Hematopoietic multipotent progenitor cell treated with erythropoietin and hydrocortisone succinate and interleukin-3 and kit ligand, for 8 days (in vitro differentiated cells): ENCODE measurements at regions not wholly inside any gene's neighbourhood (a gene's known extent, or its start where the extent isn't known, plus 50 kb on each side); places are given as distances from the start of the nearest gene placed in this dataset.
"Not testable (repeated sequence)": the region's sequence is repeated elsewhere in the genome, so short reads cannot be mapped to it uniquely, and the experiment has no call there.

Source experiments
- DNase-seq: peaks from one replicate; pipeline ENCODE4 v3.0.0-alpha.2; 2015

- DNase-seq: no peak
Observed at GRCh38 chr12:75699728-75700496, 188.5 kb upstream of the KRR1 start.

GRCh38 chr12:75699251-75699650 lies 187.8 kb upstream of the KRR1 start:
- no peak for DNase-seq

DNA sequence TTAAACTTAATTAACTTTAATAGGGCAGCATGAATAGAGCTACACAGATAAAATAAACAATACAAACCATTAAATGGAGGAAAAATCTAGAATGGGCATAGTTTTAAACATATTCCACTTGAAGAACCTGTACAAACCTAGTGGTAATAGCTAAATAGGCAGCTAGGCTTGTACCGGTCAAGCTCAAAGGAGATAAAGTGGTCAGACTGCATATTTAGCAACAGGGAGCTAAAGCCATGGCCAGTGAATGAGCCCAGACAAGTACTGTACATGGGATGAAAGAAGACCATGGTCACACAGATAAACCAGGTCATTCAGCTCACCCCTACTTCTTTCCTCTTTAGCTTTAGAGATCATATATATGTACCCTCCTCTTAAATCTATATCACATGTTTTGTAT lies 186.6 kb upstream of the KRR1 start:
- DNase-seq: no peak

DNA sequence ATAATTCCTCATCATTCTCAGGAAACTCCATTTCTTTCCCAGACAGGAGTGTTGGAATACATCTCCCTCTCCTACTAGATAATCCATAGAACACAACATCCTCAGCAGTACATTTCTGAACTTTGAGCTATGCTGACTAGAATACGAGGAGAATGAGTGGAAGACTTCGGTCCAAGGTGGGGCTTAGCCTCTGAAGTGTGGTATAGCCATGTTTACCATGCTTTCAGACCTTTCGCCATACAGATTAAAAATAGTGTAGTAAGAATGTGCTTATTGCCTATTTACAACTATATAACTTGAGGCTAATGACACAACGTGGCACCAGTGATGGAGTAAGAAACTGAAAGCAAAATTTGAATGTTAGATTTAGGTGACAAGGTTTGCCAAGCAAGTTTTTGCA lies 184.5 kb upstream of the KRR1 start:
- no peak for DNase-seq

GRCh38 chr12:75694534-75695268 lies 183.3 kb upstream of the KRR1 start:
- no peak for DNase-seq

GRCh38 chr12:75692876-75693275 lies 181.5 kb upstream of the KRR1 start:
- DNase-seq: no peak

DNA sequence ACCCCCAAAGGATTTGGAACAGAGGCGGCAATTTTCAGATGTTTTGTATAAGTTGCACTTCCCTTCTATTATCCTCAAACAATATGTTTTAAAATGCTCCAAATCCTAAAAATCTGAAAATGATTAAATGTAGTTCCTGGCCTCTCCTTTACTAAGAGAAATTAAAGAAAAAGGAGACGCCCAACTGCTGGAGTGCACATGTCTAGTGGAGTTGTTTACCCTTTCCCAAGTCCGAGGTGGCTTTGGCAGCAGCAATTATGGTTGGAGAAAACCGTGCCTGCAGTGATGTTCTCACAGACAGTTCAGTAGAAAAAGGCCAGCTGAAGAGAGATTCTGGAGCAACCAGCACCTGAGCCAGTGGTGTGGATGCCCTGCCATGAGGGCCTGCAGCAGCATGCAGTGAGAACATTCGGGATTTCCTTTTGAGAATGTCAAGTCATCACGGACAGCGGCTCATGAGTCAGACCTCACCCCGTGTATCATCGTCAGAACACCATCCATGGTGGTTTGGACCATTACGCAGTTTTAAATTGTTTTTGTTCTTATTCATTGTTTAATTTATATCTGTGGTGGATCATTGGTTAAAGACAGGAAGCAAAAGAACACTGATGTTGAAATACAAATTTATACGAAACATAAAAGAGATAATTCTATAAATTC lies 179.0 kb upstream of the KRR1 start:
- DNase-seq: no peak

- DNase-seq: not testable (repeated sequence)
Observed at GRCh38 chr12:75686233-75686632, 174.8 kb upstream of the KRR1 start.

DNA sequence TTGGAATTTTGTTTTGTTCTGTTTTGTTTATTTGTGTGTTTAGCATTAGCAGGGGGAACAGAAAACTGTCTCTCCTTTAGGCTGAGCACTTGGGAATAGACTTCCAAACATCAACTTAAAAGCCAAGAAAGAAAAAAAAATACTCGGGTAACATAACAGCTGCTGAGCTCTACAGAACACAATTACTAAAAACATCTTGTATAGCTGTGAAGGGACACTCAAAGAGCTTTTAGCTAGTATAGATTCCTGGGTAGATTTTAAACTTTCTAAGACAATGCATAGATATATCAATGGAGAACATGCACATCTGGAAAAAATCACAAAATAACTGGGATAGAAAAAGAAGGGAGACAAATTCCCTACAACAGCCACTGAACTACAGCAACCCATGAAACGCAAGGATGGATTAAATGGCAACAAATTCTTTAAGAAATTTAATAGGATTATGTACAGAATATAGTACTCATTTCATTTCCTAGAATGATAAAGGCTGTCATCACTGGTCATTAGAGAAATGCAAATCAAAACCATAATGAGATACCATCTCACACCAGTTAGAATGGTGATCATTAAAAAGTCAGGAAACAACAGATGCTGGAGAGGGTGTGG lies 174.3 kb upstream of the KRR1 start:
- DNase-seq: no peak

DNA sequence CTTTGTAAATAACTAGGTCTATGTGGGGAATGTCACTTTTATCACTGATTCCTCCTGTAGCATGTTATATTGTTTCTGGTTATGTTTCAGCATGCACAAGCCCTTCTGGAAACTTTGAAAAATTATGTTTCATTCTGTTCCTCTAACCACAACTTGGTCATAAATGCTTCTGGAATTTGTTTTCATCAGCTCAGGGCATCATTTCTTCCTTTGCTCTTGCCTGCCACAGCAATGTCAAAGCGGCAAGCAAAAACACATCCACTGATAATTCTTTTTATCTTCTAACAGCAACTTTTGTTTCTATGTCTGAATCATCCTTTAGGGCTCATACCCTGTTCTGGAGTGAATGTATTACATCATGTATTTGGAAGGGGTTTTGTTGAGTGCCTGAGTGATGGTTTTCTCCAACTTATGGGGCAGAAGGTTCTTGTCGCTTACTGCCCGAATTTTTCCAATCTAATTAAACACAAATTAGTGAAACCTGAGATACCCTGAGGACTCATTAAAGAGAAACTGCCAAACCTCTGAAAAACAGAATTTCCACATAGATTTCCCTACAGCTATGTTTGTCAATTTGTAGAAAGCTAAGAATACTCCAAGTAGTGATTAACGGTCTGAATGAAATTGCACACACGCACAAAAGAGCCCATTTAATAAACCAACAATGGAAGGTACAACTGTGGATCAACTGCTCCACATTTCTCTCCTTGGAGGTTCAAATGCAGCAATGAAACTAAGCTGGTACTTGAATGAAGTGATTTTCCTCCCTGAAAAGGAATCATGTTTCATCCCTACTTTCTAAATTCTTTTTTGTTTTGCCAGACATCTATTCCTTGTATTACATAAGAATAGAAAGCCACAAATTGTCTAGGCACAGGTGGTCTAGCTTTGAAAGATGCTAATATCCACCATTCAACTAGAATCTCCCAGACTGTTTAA lies 173.5 kb upstream of the KRR1 start:
- DNase-seq: no peak

DNA sequence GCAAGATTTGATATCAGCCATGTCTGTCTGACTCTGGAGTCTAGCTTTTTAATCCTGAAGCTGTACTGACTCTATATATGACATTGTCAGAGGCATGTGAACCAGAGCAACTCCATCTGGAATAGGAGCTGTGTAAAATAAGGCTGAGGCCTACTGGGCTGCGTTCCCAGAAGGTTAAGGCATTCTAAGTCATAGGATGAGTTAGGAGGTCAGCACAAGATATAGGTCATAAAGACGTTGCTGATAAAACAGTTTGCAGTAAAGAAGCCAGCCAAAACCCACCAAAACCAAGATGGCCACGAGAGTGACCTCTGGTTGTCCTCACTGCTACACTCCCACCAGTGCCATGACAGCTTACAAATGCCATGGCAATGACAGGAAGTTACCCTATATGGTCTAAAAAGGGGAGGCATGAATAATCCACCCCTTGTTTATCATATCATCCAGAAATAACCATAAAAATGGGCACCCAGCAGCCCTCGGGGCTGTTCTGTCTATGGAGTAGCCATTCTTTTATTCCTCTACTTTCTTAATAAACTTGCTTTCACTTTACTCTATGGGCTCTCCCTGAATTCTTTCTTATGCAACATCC lies 172.7 kb upstream of the KRR1 start:
- not testable (repeated sequence) for DNase-seq

DNA sequence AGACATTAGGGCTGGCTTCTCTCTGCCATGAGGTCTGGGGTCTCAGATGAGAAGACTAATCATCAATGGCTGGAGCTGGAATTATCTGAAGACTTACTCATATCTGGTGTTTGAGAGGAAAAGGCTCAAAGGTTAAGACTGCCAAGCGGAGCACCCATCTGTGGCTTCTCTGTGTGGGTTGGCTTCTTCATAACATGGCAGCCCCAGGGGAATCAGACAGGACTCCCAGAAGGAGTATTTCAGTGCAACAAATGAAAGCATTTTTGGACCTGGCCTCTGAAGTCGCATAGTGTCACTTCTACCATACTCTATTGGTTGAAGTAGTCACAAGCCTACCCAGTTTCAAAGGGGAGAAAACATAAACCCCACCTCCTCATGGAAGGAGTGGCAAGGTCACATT lies 171.8 kb upstream of the KRR1 start:
- no peak for DNase-seq

DNA sequence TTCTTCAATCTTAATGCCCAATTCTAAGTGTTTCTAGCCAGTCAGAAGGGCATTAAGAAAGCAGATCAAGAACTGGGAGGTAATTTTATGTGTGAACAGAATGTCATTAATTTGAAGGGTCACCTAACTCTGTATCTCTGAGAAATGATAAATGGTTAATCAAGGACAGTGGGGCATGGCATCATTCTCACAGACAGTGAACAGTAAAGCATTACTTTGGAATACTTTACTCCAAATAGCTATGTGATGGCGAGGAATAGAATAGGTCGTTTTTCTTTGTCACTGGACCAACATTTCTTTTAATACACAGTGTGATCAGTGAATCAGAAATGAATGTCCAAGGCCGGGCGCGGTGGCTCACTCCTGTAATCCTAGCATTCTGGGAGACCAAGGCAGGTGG lies 166.1 kb upstream of the KRR1 start:
- no peak for DNase-seq

- DNase-seq: no peak
Observed at GRCh38 chr12:75674393-75674792, 163.0 kb upstream of the KRR1 start.

DNA sequence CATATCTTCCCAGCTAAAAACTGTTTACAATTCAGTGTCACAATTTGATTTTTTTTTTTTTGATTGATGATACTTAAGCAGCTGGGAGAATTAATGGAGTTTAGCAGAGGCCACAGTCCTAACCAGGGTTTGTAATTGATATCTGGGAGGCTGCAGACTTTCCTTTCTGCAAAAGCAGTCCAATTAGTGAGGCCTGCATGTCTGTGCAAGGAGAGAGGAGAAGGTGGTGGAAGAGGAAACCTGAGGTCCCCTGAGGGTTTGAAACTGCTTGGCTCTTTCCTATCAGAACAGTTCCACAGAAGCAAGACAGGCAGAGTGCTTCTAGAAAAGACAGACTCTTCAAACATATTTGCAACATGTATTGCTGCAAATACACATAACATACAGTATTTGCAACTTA lies 160.8 kb upstream of the KRR1 start:
- DNase-seq: no peak

DNA sequence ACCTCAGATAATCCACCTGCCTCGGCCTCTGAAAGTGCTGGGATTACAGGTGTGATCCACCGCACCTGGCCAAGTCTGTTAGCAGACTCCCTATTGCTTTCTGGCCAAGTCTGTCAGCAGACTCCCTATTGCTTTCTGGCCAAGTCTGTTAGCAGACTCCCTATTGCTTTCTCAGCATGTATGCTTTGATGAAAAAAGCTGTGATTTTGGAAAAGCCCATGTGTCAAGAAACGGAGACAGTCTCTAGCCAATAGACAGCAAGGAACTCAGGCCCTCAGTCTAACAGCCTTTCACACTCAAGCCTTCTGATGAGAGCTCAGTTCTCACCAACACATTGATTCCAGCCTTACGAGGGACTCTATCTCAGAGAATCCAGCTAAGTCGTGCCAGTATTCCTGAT lies 158.8 kb upstream of the KRR1 start:
- no peak for DNase-seq

DNA sequence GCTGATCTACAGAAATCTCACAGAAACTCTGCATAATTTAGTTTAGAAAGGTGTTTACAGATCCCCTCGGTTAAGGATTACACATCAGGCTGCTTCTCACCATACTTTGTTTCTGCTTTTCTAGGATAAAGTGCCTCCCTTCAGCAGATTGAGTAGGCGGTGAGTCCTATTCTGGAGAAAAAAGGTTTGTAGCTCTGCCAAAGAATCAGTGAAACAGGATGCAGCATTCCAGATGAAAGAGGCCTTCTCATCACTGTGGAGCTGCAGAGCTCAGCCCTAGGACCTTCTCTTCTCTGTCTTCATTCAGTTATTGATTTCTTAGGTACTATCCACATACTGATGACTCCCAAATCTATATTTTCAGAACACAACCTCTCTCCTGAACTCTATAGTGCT lies 155.5 kb upstream of the KRR1 start:
- no peak for DNase-seq

GRCh38 chr12:75666126-75666938 lies 154.9 kb upstream of the KRR1 start:
- DNase-seq: no peak

DNA sequence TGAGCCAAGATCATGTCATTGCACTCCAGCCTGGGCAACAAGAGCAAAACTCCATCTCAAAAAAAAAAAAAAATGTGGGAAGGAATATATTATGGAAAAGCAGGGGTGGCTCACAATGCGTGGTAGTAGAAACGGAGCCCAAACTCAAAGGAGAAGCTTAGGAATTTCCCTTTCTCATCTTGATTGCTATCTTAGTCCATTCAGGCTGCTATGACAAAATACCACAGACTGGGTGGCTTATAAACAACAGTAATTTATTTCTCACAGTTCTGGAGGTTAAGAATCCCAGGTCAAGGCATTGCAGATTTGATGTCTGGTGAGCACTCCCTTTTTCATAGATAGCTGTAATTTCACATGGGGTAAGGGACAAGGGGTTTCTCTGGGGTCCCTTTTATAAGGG lies 153.8 kb upstream of the KRR1 start:
- no peak for DNase-seq

GRCh38 chr12:75662511-75663159 lies 151.2 kb upstream of the KRR1 start:
- no peak for DNase-seq

GRCh38 chr12:75661908-75662307 lies 150.5 kb upstream of the KRR1 start:
- no peak for DNase-seq
